DND-41 (cell line): ENCODE measurements at regions not wholly inside any gene's neighbourhood (a gene's known extent, or its start where the extent isn't known, plus 50 kb on each side); places are given as distances from the start of the nearest gene placed in this dataset.

ENCODE experiments used
- ATAC-seq: fragments of 200-7000 bp; cut with Tn5 transposase; 3 replicates; pipeline ENCODE4 v1.9.1; 2021; ENCODE audit warnings: low read depth; ENCODE audit not compliant: insufficient read depth
- DNase-seq: peaks from one replicate; pipeline ENCODE4 v3.0.0-alpha.2; 2020
- H2AFZ ChIP-seq: 2 replicates; pipeline ENCODE4 v1.6.0; 2012; ENCODE audit warnings: low read depth, low read length
- H3K27ac ChIP-seq: 2 replicates; pipeline ENCODE4 v1.5.1; 2012; ENCODE audit warnings: low read length, inconsistent platforms
- H3K27me3 ChIP-seq: fragments of 200-600 bp; sonication (generic); 2 replicates; pipeline ENCODE4 v1.6.0; 2012; ENCODE audit warnings: low read length, mild to moderate bottlenecking, inconsistent platforms; ENCODE audit not compliant: insufficient read depth, poor library complexity
- H3K36me3 ChIP-seq: 2 replicates; pipeline ENCODE4 v1.5.1; 2012; ENCODE audit warnings: low read length, inconsistent platforms; ENCODE audit not compliant: insufficient read depth
- H3K4me1 ChIP-seq: 2 replicates; pipeline ENCODE4 v1.5.1; 2012; ENCODE audit warnings: mild to moderate bottlenecking, low read length; ENCODE audit not compliant: insufficient read depth
- H3K4me2 ChIP-seq: 2 replicates; pipeline ENCODE4 v1.6.0; 2012; ENCODE audit warnings: mild to moderate bottlenecking, moderate library complexity, low read length, inconsistent platforms; ENCODE audit not compliant: insufficient read depth
- H3K4me3 ChIP-seq, 2 experiments: fragments of 200-600 bp in 1 of 2; shearing (Covaris generic) in 1 of 2; 2 replicates each; pipeline ENCODE4 v1.5.1; 2012 to 2016; ENCODE audit warnings: inconsistent platforms in 2 of 2, low read length in 2 of 2, mild to moderate bottlenecking in 2 of 2, low read depth in 1 of 2, moderate library complexity in 1 of 2
- H3K79me2 ChIP-seq: 2 replicates; pipeline ENCODE4 v1.6.0; 2012; ENCODE audit warnings: low read length, inconsistent platforms; ENCODE audit not compliant: insufficient read depth
- H3K9ac ChIP-seq: 2 replicates; pipeline ENCODE4 v1.6.0; 2012; ENCODE audit warnings: low read depth, mild to moderate bottlenecking, inconsistent platforms, low read length, moderate library complexity
- H3K9me3 ChIP-seq: 2 replicates; pipeline ENCODE4 v1.5.1; 2012; ENCODE audit warnings: low read length, moderate library complexity, mild to moderate bottlenecking, inconsistent platforms; ENCODE audit not compliant: insufficient read depth, severe bottlenecking
- H4K20me1 ChIP-seq: 2 replicates; pipeline ENCODE4 v1.6.0; 2012; ENCODE audit warnings: low read length; ENCODE audit not compliant: insufficient read depth
- EZH2 ChIP-seq: IDR thresholded peaks from 3 replicates; pipeline ENCODE4 v1.6.1; 2012; ENCODE audit warnings: borderline replicate concordance, low read depth, mild to moderate bottlenecking, moderate library complexity, low read length, inconsistent platforms; ENCODE audit not compliant: severe bottlenecking
- TF ChIP-seq, protein P1 (sequence below): IDR thresholded peaks from 2 replicates; pipeline ENCODE4 v1.5.1; 2012; ENCODE audit warnings: borderline replicate concordance, low read length, moderate library complexity, mild to moderate bottlenecking; ENCODE audit not compliant: poor library complexity, severe bottlenecking; ENCODE audit errors: extremely low read depth

GRCh38 chr4:164461901-164462300 lies 292.0 kb upstream of the SMIM31 start:
- Histone ChIP-seq H3K79me2 (no peaks in the 10 kb centered on the region), H3K9ac (no peak overlapping the region), H4K20me1 (no peaks in the 10 kb centered on the region), H3K9me3 (no peaks in the 10 kb centered on the region), H3K36me3 (no peaks in the 10 kb centered on the region), H3K4me1 (no peaks in the 10 kb centered on the region), H3K4me3 (no peak overlapping the region), H2AFZ (no peak overlapping the region), H3K27ac (no peak overlapping the region), H3K4me2 (no peak overlapping the region), H3K27me3 (no peaks in the 10 kb centered on the region)
- TF ChIP-seq EZH2 = no peak
- TF ChIP-seq, protein P1, sequence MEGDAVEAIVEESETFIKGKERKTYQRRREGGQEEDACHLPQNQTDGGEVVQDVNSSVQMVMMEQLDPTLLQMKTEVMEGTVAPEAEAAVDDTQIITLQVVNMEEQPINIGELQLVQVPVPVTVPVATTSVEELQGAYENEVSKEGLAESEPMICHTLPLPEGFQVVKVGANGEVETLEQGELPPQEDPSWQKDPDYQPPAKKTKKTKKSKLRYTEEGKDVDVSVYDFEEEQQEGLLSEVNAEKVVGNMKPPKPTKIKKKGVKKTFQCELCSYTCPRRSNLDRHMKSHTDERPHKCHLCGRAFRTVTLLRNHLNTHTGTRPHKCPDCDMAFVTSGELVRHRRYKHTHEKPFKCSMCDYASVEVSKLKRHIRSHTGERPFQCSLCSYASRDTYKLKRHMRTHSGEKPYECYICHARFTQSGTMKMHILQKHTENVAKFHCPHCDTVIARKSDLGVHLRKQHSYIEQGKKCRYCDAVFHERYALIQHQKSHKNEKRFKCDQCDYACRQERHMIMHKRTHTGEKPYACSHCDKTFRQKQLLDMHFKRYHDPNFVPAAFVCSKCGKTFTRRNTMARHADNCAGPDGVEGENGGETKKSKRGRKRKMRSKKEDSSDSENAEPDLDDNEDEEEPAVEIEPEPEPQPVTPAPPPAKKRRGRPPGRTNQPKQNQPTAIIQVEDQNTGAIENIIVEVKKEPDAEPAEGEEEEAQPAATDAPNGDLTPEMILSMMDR = no peak
- no peak for DNase-seq
- ATAC-seq = no peak

GRCh38 chr4:164462471-164462870 lies 291.5 kb upstream of the SMIM31 start:
- no peaks in the 10 kb centered on the region for H3K79me2 ChIP-seq
- no peak overlapping the region for H3K4me2 ChIP-seq
- H3K9ac ChIP-seq = no peak overlapping the region
- ATAC-seq = no peak
- TF ChIP-seq, protein P1 = no peak
- H4K20me1 ChIP-seq = no peaks in the 10 kb centered on the region
- no peak overlapping the region for H2AFZ ChIP-seq
- no peaks in the 10 kb centered on the region for H3K27me3 ChIP-seq
- no peaks in the 10 kb centered on the region for H3K36me3 ChIP-seq
- H3K27ac ChIP-seq = no peak overlapping the region
- no peaks in the 10 kb centered on the region for H3K4me1 ChIP-seq
- H3K4me3 ChIP-seq = no peak overlapping the region
- no peak for DNase-seq
- no peaks in the 10 kb centered on the region for H3K9me3 ChIP-seq

DNA sequence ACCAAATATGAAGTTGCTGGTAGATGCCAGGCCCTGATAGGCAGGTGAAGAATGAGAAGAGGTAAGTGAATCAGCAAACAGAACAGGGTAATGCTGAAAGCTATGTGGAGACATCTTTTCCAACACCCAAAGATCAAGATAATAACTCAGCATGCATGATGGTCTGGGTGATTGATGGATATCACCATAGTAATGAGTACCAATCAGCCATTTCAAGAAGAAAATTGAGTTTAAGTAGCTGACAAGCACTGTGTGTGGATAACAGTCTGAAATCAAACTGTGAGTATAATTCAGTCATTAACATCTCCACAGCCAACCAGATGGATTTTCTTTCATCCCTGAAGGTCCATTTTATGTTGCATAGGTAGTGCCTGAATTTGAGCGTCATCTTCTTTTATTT lies 289.6 kb upstream of the SMIM31 start:
- Histone ChIP-seq H3K9ac (no peak overlapping the region), H3K4me3 (no peak overlapping the region), H3K79me2 (no peaks in the 10 kb centered on the region), H3K9me3 (no peaks in the 10 kb centered on the region), H3K27me3 (no peaks in the 10 kb centered on the region), H2AFZ (no peak overlapping the region), H4K20me1 (no peaks in the 10 kb centered on the region), H3K27ac (no peak overlapping the region), H3K36me3 (no peaks in the 10 kb centered on the region), H3K4me2 (no peak overlapping the region), H3K4me1 (no peaks in the 10 kb centered on the region)
- TF ChIP-seq, protein P1 = no peak
- no peak for TF ChIP-seq EZH2
- ATAC-seq (no peak), DNase-seq (no peak)

- no peak for ATAC-seq
- Histone ChIP-seq H2AFZ (no peak overlapping the region), H3K9me3 (no peaks in the 10 kb centered on the region), H4K20me1 (no peaks in the 10 kb centered on the region), H3K27ac (no peak overlapping the region), H3K79me2 (no peaks in the 10 kb centered on the region), H3K9ac (no peak overlapping the region), H3K36me3 (no peaks in the 10 kb centered on the region), H3K4me1 (no peaks in the 10 kb centered on the region), H3K4me3 (no peak overlapping the region), H3K27me3 (no peaks in the 10 kb centered on the region), H3K4me2 (no peak overlapping the region)
- DNase-seq = no peak
- TF ChIP-seq, protein P1 = no peak
- TF ChIP-seq EZH2 = no peak
Observed at GRCh38 chr4:164467493-164467892, 286.4 kb upstream of the SMIM31 start.
